ENCODE measurements at regions not wholly inside any gene's neighbourhood (a gene's known extent, or its start where the extent isn't known, plus 50 kb on each side); places are given as distances from the start of the nearest gene placed in this dataset.

DNA sequence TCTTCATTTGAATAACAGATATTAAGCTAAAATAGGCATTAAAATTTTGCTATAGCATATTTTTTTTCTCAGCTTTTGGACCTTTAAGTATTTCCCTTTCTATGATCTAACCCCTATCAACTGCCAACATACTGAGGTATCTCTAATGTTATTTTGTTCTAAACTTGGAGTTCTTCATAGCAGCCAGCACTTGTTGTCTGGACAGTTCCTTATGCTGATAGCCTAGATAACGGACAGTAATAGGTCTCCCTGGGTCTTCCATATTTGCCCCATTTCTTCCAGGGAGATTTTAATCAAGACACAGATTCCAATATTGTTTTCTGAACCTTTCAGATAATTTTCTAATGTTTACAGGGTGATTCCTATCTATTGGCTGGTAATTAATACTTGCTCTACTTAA, 475.8 kb upstream of the MAP2 start:
- 68% methylated on average over 1 of the region's 1 CpG for WGBS (ENCODE audit: low lambda C conversion rate, missing lambda C conversion rate)
- no peak overlapping the region for H2AFZ ChIP-seq
- DNase-seq (ENCODE audit: low spot score): no peak
- H3K36me3 ChIP-seq (replicated peaks; ENCODE audit: insufficient read depth, low read depth): no peaks in the 10 kb centered on the region
- H4K20me1 ChIP-seq (ENCODE audit: insufficient read depth, poor library complexity, severe bottlenecking): no peaks in the 10 kb centered on the region
- H3K27ac ChIP-seq: no peak overlapping the region
- no peaks in the 10 kb centered on the region for H3K27me3 ChIP-seq
- H3K4me3 ChIP-seq: no peak overlapping the region
- H3K9me2 ChIP-seq (replicated peaks; ENCODE audit: insufficient read depth): no peaks in the 10 kb centered on the region
- H3K4me2 ChIP-seq: no peak overlapping the region
- no peaks in the 10 kb centered on the region for H3K4me1 ChIP-seq (ENCODE audit: insufficient read depth)
- H3K79me2 ChIP-seq: no peaks in the 10 kb centered on the region
- no peaks in the 10 kb centered on the region for H3K9me3 ChIP-seq (ENCODE audit: low read depth)
- no peak for TF ChIP-seq EZH2phosphoT487 (IDR thresholded peaks at IDR 0.05; ENCODE audit: low read depth, severe bottlenecking, unreplicated experiment)
- TF ChIP-seq, protein P1, sequence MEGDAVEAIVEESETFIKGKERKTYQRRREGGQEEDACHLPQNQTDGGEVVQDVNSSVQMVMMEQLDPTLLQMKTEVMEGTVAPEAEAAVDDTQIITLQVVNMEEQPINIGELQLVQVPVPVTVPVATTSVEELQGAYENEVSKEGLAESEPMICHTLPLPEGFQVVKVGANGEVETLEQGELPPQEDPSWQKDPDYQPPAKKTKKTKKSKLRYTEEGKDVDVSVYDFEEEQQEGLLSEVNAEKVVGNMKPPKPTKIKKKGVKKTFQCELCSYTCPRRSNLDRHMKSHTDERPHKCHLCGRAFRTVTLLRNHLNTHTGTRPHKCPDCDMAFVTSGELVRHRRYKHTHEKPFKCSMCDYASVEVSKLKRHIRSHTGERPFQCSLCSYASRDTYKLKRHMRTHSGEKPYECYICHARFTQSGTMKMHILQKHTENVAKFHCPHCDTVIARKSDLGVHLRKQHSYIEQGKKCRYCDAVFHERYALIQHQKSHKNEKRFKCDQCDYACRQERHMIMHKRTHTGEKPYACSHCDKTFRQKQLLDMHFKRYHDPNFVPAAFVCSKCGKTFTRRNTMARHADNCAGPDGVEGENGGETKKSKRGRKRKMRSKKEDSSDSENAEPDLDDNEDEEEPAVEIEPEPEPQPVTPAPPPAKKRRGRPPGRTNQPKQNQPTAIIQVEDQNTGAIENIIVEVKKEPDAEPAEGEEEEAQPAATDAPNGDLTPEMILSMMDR (IDR thresholded peaks at IDR 0.05; ENCODE audit: poor library complexity): no peak
- TF ChIP-seq EZH2 (IDR thresholded peaks at IDR 0.05; ENCODE audit: borderline replicate concordance): no peak

DNA sequence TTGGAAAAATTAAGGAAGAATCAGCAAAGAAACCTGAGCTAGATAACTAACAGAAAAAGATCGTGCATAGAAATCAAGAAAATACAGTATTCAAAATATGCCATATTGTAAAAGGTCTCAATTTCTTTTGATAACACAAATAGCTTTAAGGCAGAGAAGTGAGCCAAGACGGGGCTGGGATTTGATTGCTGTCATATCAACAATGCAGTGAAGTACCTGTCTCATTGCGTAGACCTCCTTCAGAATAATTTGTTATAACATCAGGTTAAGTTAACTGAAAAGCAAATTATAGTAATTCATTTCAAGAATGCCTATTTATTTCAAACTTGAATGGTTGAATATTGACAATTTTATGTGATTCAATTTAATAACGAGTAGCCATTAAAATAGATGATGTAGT, 453.8 kb upstream of the MAP2 start:
- H3K4me3 ChIP-seq: no peak overlapping the region
- no peaks in the 10 kb centered on the region for H4K20me1 ChIP-seq (ENCODE audit: insufficient read depth, poor library complexity, severe bottlenecking)
- no peaks in the 10 kb centered on the region for H3K36me3 ChIP-seq (replicated peaks; ENCODE audit: insufficient read depth, low read depth)
- no peaks in the 10 kb centered on the region for H3K9me2 ChIP-seq (replicated peaks; ENCODE audit: insufficient read depth)
- no peak overlapping the region for H2AFZ ChIP-seq
- H3K9me3 ChIP-seq (ENCODE audit: low read depth): no peaks in the 10 kb centered on the region
- no peaks in the 10 kb centered on the region for H3K27me3 ChIP-seq
- H3K4me1 ChIP-seq (ENCODE audit: insufficient read depth): no peaks in the 10 kb centered on the region
- H3K4me2 ChIP-seq: no peak overlapping the region
- H3K79me2 ChIP-seq: no peaks in the 10 kb centered on the region
- no peak overlapping the region for H3K27ac ChIP-seq
- 86% methylated on average over 4 of the region's 4 CpGs for WGBS (ENCODE audit: low lambda C conversion rate, missing lambda C conversion rate)
- TF ChIP-seq, protein P1 (IDR thresholded peaks at IDR 0.05; ENCODE audit: poor library complexity): no peak
- no peak for TF ChIP-seq EZH2phosphoT487 (IDR thresholded peaks at IDR 0.05; ENCODE audit: low read depth, severe bottlenecking, unreplicated experiment)
- TF ChIP-seq EZH2 (IDR thresholded peaks at IDR 0.05; ENCODE audit: borderline replicate concordance): no peak
- DNase-seq (ENCODE audit: low spot score): no peak

DNA sequence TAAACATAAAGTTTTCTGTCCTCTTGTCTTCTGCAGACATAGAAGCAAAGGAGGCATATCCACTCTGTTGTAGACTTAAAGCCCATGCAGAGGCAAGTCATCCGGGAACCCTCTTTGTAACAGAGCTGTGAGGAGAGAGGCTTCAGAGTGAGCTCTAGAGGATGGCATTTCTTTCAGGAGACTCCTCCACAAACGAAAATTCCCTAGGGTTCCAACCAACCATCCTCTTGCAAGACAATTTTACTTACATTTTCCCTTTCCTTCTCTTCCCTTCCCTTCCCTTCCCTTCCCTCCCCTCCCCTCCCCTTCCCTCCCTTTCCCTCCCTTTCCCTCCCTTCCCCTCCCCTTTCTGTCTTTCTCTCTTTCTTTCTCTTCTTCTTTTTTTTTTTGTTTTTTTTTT, 446.3 kb upstream of the MAP2 start:
- Histone ChIP-seq H3K27ac (no peak overlapping the region), H3K4me2 (no peak overlapping the region), H3K36me3 (replicated peaks; ENCODE audit: insufficient read depth, low read depth) (no peaks in the 10 kb centered on the region), H3K4me1 (ENCODE audit: insufficient read depth) (no peaks in the 10 kb centered on the region), H3K27me3 (no peaks in the 10 kb centered on the region), H3K79me2 (no peaks in the 10 kb centered on the region), H3K9me3 (ENCODE audit: low read depth) (no peaks in the 10 kb centered on the region), H3K9me2 (replicated peaks; ENCODE audit: insufficient read depth) (no peaks in the 10 kb centered on the region), H4K20me1 (ENCODE audit: insufficient read depth, poor library complexity, severe bottlenecking) (no peaks in the 10 kb centered on the region), H3K4me3 (no peak overlapping the region), H2AFZ (no peak overlapping the region)
- no peak for DNase-seq (ENCODE audit: low spot score)
- TF ChIP-seq EZH2phosphoT487 (IDR thresholded peaks at IDR 0.05; ENCODE audit: low read depth, severe bottlenecking, unreplicated experiment) (no peak), EZH2 (IDR thresholded peaks at IDR 0.05; ENCODE audit: borderline replicate concordance) (no peak)
- TF ChIP-seq, protein P1 (IDR thresholded peaks at IDR 0.05; ENCODE audit: poor library complexity): no peak
- WGBS (ENCODE audit: low lambda C conversion rate, missing lambda C conversion rate): 80% methylated on average over 2 of the region's 2 CpGs

DNA sequence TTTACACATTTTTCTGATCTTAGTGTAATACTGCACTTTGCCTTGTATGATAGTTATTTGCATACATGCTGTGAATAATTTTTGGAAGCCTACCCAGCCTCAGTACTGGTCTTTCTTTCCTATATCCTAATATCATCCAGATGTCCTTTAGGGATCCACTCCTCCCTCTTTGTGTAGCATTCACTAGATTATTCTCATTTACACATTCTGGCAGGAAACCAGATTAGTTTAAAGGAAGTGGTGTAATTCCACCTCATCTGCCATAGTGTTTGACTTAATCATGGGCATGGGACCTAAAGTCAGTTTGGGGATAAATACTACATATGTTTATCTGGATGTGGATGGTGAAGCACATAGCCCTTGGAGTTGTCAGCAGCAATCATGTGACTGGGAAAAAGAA, 444.9 kb upstream of the MAP2 start:
- no peak overlapping the region for H3K4me3 ChIP-seq
- H3K36me3 ChIP-seq (replicated peaks; ENCODE audit: insufficient read depth, low read depth): no peaks in the 10 kb centered on the region
- H2AFZ ChIP-seq: no peak overlapping the region
- DNase-seq (ENCODE audit: low spot score): no peak
- H3K9me2 ChIP-seq (replicated peaks; ENCODE audit: insufficient read depth): no peaks in the 10 kb centered on the region
- H3K79me2 ChIP-seq: no peaks in the 10 kb centered on the region
- no peaks in the 10 kb centered on the region for H3K4me1 ChIP-seq (ENCODE audit: insufficient read depth)
- no peaks in the 10 kb centered on the region for H3K27me3 ChIP-seq
- H3K4me2 ChIP-seq: no peak overlapping the region
- no peak overlapping the region for H3K27ac ChIP-seq
- no peaks in the 10 kb centered on the region for H4K20me1 ChIP-seq (ENCODE audit: insufficient read depth, poor library complexity, severe bottlenecking)
- TF ChIP-seq EZH2phosphoT487 (IDR thresholded peaks at IDR 0.05; ENCODE audit: low read depth, severe bottlenecking, unreplicated experiment): no peak
- TF ChIP-seq, protein P1 (IDR thresholded peaks at IDR 0.05; ENCODE audit: poor library complexity): no peak
- TF ChIP-seq EZH2 (IDR thresholded peaks at IDR 0.05; ENCODE audit: borderline replicate concordance): no peak
- no peaks in the 10 kb centered on the region for H3K9me3 ChIP-seq (ENCODE audit: low read depth)
